Retinal pigment epithelial cell (primary cell): ENCODE measurements at regions not wholly inside any gene's neighbourhood (a gene's known extent, or its start where the extent isn't known, plus 50 kb on each side); places are given as distances from the start of the nearest gene placed in this dataset.

Experiments
- DNase-seq: peaks from one replicate; pipeline ENCODE4 v3.0.0-alpha.2; 2010; ENCODE audit warnings: low read depth
- H3K4me3 ChIP-seq: 2 replicates; pipeline ENCODE4 v1.5.1; 2011; ENCODE audit warnings: mild to moderate bottlenecking, low read length, control low read depth, moderate library complexity
- CTCF ChIP-seq: conservative IDR thresholded peaks from 2 replicates; pipeline ENCODE4 v1.5.1; 2011; ENCODE audit warnings: low read depth, low read length, control low read depth, inconsistent platforms

GRCh38 chr9:90112788-90113187, 508.0 kb downstream of the GADD45G start:
- no peak for TF ChIP-seq CTCF
- DNase-seq: no peak
- H3K4me3 ChIP-seq: no peak overlapping the region

GRCh38 chr9:90114641-90115425, 510.0 kb downstream of the GADD45G start:
- no peak for DNase-seq
- H3K4me3 ChIP-seq: no peak overlapping the region
- no peak for TF ChIP-seq CTCF

- no peak for TF ChIP-seq CTCF
- DNase-seq: no peak
- H3K4me3 ChIP-seq: no peak overlapping the region
Measured at GRCh38 chr9:90121762-90122161, 517.0 kb downstream of the GADD45G start.

GRCh38 chr9:90124961-90125360, 517.7 kb downstream of the DIRAS2 start:
- no peak overlapping the region for H3K4me3 ChIP-seq
- DNase-seq: no peak

GRCh38 chr9:90127923-90128322, 514.7 kb downstream of the DIRAS2 start:
- no peak overlapping the region for H3K4me3 ChIP-seq
- no peak for DNase-seq
- TF ChIP-seq CTCF: no peak

More at GRCh38 chr9:90124961-90125360, 517.7 kb downstream of the DIRAS2 start:
- TF ChIP-seq CTCF: no peak

GRCh38 chr9:90128587-90129190, 513.9 kb downstream of the DIRAS2 start:
- TF ChIP-seq CTCF: no peak
- no peak for DNase-seq

GRCh38 chr9:90129446-90129845, 513.2 kb downstream of the DIRAS2 start:
- TF ChIP-seq CTCF: no peak
- no peak for DNase-seq
- H3K4me3 ChIP-seq: no peak overlapping the region

More at GRCh38 chr9:90128587-90129190, 513.9 kb downstream of the DIRAS2 start:
- no peak overlapping the region for H3K4me3 ChIP-seq
